GM12891 (cell line): ENCODE measurements at regions not wholly inside any gene's neighbourhood (a gene's known extent, or its start where the extent isn't known, plus 50 kb on each side); places are given as distances from the start of the nearest gene placed in this dataset.

Experiments used
- DNase-seq: peaks from one replicate; pipeline ENCODE4 v3.0.0; 2011; ENCODE audit warnings: low spot score; ENCODE audit not compliant: insufficient read length
- FAIRE-seq: peaks from 2 replicates; lab custom pipeline; 2011; peaks lifted over from hg19 to GRCh38; lab: Jason Lieb, UNC
- PAX5 ChIP-seq: IDR thresholded peaks from 2 replicates; pipeline ENCODE4 v1.6.1; 2011; ENCODE audit warnings: low read length, moderate library complexity, mild to moderate bottlenecking; ENCODE audit not compliant: insufficient read depth, severe bottlenecking
- POLR2A ChIP-seq: IDR thresholded peaks from 2 replicates; pipeline ENCODE4 v1.6.1; 2011; ENCODE audit warnings: low read depth, low read length, control low read depth
- POLR2AphosphoS5 ChIP-seq: IDR thresholded peaks from 2 replicates; pipeline ENCODE4 v1.6.1; 2011; ENCODE audit warnings: low read depth, low read length, control low read depth
- POU2F2 ChIP-seq: IDR thresholded peaks from 2 replicates; pipeline ENCODE4 v1.6.1; 2011; ENCODE audit warnings: low read depth, mild to moderate bottlenecking, control low read depth, low read length, moderate library complexity
- SPI1 ChIP-seq: IDR thresholded peaks from 2 replicates; pipeline ENCODE4 v1.6.1; 2011; ENCODE audit warnings: low read depth, low read length, control low read depth
- TAF1 ChIP-seq: IDR thresholded peaks from 2 replicates; pipeline ENCODE4 v1.6.1; 2011; ENCODE audit warnings: low read depth, low read length, control low read depth

- DNase-seq (no peak), FAIRE-seq (no peak)
- TF ChIP-seq SPI1 (no peak), POLR2A (no peak), PAX5 (no peak), TAF1 (no peak), POU2F2 (no peak), POLR2AphosphoS5 (no peak)
These were observed 235.9 kb downstream of the PCDH20 start for GRCh38 chr13:61179741-61180140.

DNA sequence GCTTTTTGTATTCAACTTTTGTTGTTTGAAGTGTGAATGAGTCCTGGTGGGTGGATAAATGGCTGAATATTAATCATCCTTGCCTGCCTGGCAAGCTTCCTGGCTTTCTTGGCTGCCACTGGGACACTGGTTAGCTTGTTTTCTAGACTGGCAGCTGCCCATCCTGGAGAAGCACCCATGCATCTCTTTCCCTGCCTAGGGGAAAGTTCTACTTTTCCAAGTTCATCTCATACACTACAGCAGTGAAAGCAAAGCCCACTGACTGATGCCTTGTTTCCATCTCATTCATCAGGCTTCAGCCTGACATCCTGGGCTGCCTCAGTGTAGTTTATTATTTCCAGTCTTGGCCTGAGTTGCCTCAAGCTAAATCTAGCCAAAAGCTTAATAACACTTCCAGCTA, 244.8 kb downstream of the PCDH20 start:
- TF ChIP-seq POLR2AphosphoS5 (no peak), TAF1 (no peak), PAX5 (no peak), SPI1 (no peak), POU2F2 (no peak), POLR2A (no peak)
- DNase-seq (no peak), FAIRE-seq (no peak)

DNA sequence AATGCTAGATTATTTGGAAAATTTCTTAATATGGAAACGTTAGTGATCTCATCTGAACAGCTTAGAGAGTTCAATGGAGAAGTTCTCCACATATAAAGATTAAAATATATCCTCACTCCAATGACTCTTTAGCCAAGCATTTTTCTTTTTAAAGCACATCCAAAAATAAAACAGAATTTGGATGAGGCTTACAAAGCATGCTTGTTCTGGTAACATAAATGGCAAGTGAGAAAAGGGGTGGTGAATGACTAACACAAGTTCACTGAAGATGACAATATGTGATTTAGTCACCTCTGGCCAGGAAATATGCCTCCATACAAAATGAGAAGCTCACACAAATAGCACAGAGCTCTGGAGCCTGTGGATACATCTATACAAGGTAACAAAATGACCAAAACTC, 253.0 kb downstream of the PCDH20 start:
- DNase-seq = no peak
- no peak for TF ChIP-seq TAF1
- TF ChIP-seq POLR2AphosphoS5 = no peak
- no peak for TF ChIP-seq SPI1
- TF ChIP-seq POU2F2 = no peak
- TF ChIP-seq PAX5 = no peak
- no peak for TF ChIP-seq POLR2A
- FAIRE-seq = no peak

- FAIRE-seq (no peak), DNase-seq (no peak)
These were observed 253.5 kb downstream of the PCDH20 start for GRCh38 chr13:61162106-61162505.

GRCh38 chr13:61156753-61157152, 258.9 kb downstream of the PCDH20 start:
- DNase-seq = no peak
- FAIRE-seq = no peak
- TF ChIP-seq PAX5 (no peak), POU2F2 (no peak), TAF1 (no peak), POLR2A (no peak), SPI1 (no peak), POLR2AphosphoS5 (no peak)

More at GRCh38 chr13:61162106-61162505, 253.5 kb downstream of the PCDH20 start:
- no peak for TF ChIP-seq PAX5
- TF ChIP-seq POU2F2 = no peak
- no peak for TF ChIP-seq SPI1
- TF ChIP-seq POLR2AphosphoS5 = no peak
- TF ChIP-seq TAF1 = no peak
- no peak for TF ChIP-seq POLR2A

DNA sequence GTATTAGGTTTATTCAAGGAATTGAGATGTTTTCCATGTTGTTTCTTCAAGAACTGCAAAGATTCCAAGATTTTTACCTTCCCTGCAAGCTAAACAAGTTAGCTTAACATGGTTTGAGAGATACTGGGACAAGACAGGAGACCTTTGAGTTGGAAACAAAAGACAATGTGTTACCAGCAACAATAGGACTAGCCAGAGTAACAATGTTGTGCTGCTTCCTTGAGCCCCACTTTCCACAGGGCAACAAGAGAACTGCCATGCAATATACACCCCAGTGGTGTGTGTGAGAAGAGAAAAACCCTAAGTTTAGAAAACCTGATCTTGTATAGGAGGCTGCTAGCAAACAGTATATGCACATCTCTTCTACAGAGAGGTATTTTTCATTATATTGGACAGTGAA, 264.6 kb downstream of the PCDH20 start:
- TF ChIP-seq POLR2AphosphoS5 (no peak), PAX5 (no peak), SPI1 (no peak), TAF1 (no peak)
- no peak for DNase-seq
- FAIRE-seq = no peak

GRCh38 chr13:61149331-61149730, 266.3 kb downstream of the PCDH20 start:
- TF ChIP-seq POLR2A = no peak
- no peak for TF ChIP-seq POLR2AphosphoS5
- no peak for TF ChIP-seq SPI1
- TF ChIP-seq TAF1 = no peak
- no peak for TF ChIP-seq PAX5
- TF ChIP-seq POU2F2 = no peak
- FAIRE-seq = no peak
- no peak for DNase-seq

DNA sequence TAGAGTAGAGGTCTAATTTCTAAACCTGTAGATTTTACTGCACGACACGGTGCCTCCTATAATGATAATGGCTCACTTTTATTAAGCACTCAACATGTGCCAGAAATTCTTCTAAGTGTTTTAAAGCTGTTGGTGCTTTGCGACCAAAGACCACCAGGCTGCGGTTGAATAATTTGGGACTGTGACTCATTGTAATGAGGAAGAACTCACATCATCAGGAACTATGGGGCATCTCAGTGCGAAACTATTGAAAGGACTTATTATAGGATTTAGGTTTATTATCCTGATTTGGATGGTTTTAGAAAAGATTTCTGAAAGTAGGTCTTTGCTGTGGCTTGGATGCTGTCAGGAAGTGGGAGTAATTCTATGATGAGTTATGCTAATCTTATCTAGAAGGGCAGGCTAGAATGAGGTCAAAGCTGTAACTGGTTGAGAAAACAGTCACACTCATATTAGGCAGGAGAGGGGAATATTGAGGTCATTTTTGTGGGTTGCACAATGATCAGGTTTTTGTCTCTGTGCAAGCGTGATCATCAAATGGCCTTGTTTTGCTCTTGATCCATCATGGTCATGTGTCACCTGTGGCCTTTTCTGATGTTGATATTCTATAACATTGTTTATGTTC, 266.8 kb downstream of the PCDH20 start:
- no peak for DNase-seq
- TF ChIP-seq TAF1 = no peak
- FAIRE-seq = no peak

GRCh38 chr13:61148211-61148610, 267.4 kb downstream of the PCDH20 start:
- no peak for TF ChIP-seq POLR2AphosphoS5
- TF ChIP-seq SPI1 = no peak
- TF ChIP-seq PAX5 = no peak
- TF ChIP-seq POLR2A = no peak
- TF ChIP-seq POU2F2 = no peak
- TF ChIP-seq TAF1 = no peak
- FAIRE-seq = no peak
- DNase-seq = no peak

DNA sequence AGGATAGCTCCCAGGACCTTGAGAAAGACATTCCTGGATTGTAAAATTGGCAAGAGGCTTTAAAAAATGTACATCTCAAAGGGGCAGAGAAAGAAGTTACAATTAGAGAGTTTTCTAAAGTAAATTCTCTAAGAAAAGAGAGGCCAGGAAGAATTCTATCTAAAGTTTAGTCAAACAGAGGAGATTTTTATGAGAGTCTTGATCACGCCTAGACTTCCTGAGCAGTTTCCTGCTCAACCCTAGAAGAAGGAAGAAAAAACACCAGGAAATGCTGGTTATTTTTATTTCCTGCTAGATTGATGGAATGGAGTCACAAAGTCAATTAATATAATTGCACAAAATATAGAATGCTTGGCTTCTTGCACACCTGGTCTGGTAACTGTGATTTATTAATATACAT, 269.1 kb downstream of the PCDH20 start:
- FAIRE-seq (no peak), DNase-seq (no peak)
- no peak for TF ChIP-seq TAF1

- TF ChIP-seq SPI1 (no peak), TAF1 (no peak), PAX5 (no peak), POU2F2 (no peak), POLR2AphosphoS5 (no peak), POLR2A (no peak)
- no peak for FAIRE-seq
- DNase-seq = no peak
These were observed 269.5 kb downstream of the PCDH20 start for GRCh38 chr13:61146158-61146557.
